Upper lobe of right lung (tissue), 1 donor: ENCODE measurements at regions not wholly inside any gene's neighbourhood (a gene's known extent, or its start where the extent isn't known, plus 50 kb on each side); places are given as distances from the start of the nearest gene placed in this dataset.

ENCODE experiments used
- ATAC-seq: fragments of 200-7000 bp; cut with Tn5 transposase; one replicate; pipeline ENCODE4 v1.9.1; 2020; ENCODE audit warnings: mild to moderate bottlenecking, moderate library complexity
- DNase-seq: peaks from one replicate; pipeline ENCODE4 v3.0.0-alpha.2; 2020
- H3K27ac ChIP-seq: fragments of 200-600 bp; one replicate; pipeline ENCODE4 v1.8.0; 2022
- H3K27me3 ChIP-seq: fragments of 200-600 bp; one replicate; pipeline ENCODE4 v1.8.0; 2022; ENCODE audit warnings: mild to moderate bottlenecking
- H3K36me3 ChIP-seq: fragments of 200-600 bp; one replicate; pipeline ENCODE4 v1.8.0; 2022
- H3K4me1 ChIP-seq: fragments of 200-600 bp; one replicate; pipeline ENCODE4 v1.8.0; 2022
- H3K4me3 ChIP-seq: fragments of 200-600 bp; one replicate; pipeline ENCODE4 v1.8.0; 2022; ENCODE audit warnings: mild to moderate bottlenecking
- H3K9me3 ChIP-seq: fragments of 200-600 bp; one replicate; pipeline ENCODE4 v1.8.0; 2022
- CTCF ChIP-seq: fragments of 200-600 bp; IDR thresholded peaks from one replicate; pipeline ENCODE4 v1.8.0; 2022; ENCODE audit warnings: antibody characterized with exemption
- intact Hi-C: fragments of 100-400 bp; cut with DNase I; formaldehyde crosslinking; loops from one replicate; pipeline ENCODE4 v1.11.0; 2022
- donor health status: DM: no; HTN: yes; CAD: no; lungs with severe emphysema.

- peaks cover 8% of the 10 kb centered on the region for H3K4me1 ChIP-seq
- TF ChIP-seq CTCF = peak; percentile 55
- H3K36me3 ChIP-seq = no peaks in the 10 kb centered on the region
- H3K27ac ChIP-seq = peak overlapping the region; percentile 76
- ATAC-seq (peak; percentile 99), DNase-seq (peak; percentile 96)
- no peaks in the 10 kb centered on the region for H3K27me3 ChIP-seq
- intact Hi-C loops = no loop called here
- H3K9me3 ChIP-seq = no peaks in the 10 kb centered on the region
- peak overlapping the region; percentile 82 for H3K4me3 ChIP-seq
Observed at GRCh38 chr6:14210663-14211561, 93.3 kb downstream of the CD83 start.

GRCh38 chr6:14211562-14211942 is 94.0 kb downstream of the CD83 start:
- peak; percentile 75 for DNase-seq
- Histone ChIP-seq H3K27ac (peak overlapping the region; percentile 76), H3K36me3 (no peaks in the 10 kb centered on the region), H3K9me3 (no peaks in the 10 kb centered on the region), H3K27me3 (no peaks in the 10 kb centered on the region), H3K4me1 (peaks cover 8% of the 10 kb centered on the region), H3K4me3 (peak overlapping the region; percentile 82)
- intact Hi-C loops = no loop called here
- TF ChIP-seq CTCF = no peak
- ATAC-seq = peak; percentile 19

- intact Hi-C loops = no loop called here
- Histone ChIP-seq H3K9me3 (no peaks in the 10 kb centered on the region), H3K4me1 (peaks cover 8% of the 10 kb centered on the region), H3K36me3 (no peaks in the 10 kb centered on the region), H3K27ac (no peak overlapping the region), H3K27me3 (no peaks in the 10 kb centered on the region), H3K4me3 (peak overlapping the region; percentile 82)
- ATAC-seq (no peak), DNase-seq (no peak)
- no peak for TF ChIP-seq CTCF
Observed at GRCh38 chr6:14212020-14212419, 94.4 kb downstream of the CD83 start.

GRCh38 chr6:14212632-14213031 is 95.1 kb downstream of the CD83 start:
- H3K27me3 ChIP-seq = no peaks in the 10 kb centered on the region
- intact Hi-C loops = no loop called here
- TF ChIP-seq CTCF = no peak
- no peak overlapping the region for H3K27ac ChIP-seq
- DNase-seq (no peak), ATAC-seq (no peak)
- no peaks in the 10 kb centered on the region for H3K36me3 ChIP-seq
- peaks cover 8% of the 10 kb centered on the region for H3K4me1 ChIP-seq
- no peak overlapping the region for H3K4me3 ChIP-seq
- H3K9me3 ChIP-seq = no peaks in the 10 kb centered on the region

GRCh38 chr6:14216946-14217684 is 99.5 kb downstream of the CD83 start:
- Histone ChIP-seq H3K9me3 (no peaks in the 10 kb centered on the region), H3K4me3 (no peak overlapping the region), H3K36me3 (no peaks in the 10 kb centered on the region), H3K4me1 (no peaks in the 10 kb centered on the region), H3K27me3 (no peaks in the 10 kb centered on the region), H3K27ac (no peak overlapping the region)
- intact Hi-C loops = no loop called here
- no peak for DNase-seq
- ATAC-seq = no peak
- no peak for TF ChIP-seq CTCF
